Spleen (tissue), 11 donors: ENCODE measurements at regions not wholly inside any gene's neighbourhood (a gene's known extent, or its start where the extent isn't known, plus 50 kb on each side); places are given as distances from the start of the nearest gene placed in this dataset.

Source experiments
- DNase-seq: peaks from one replicate; pipeline ENCODE4 v3.0.0-alpha.2; 2020
- H3K27ac ChIP-seq, 8 donors: fragments of 200-600 bp; sonication (generic) in 7 of 8; 1 replicate in 4 of 8; 2 replicates in 4 of 8; pipeline versions ENCODE4 v1.5.0 to v1.8.0; 2016 to 2021; ENCODE audit warnings: inconsistent platforms in 4 of 8, mild to moderate bottlenecking in 4 of 8, moderate library complexity in 1 of 8
- H3K27me3 ChIP-seq, 7 donors: fragments of 200-600 bp; sonication (generic) in 6 of 7; replicated peaks in 1 of 7; 1 replicate in 4 of 7; 2 replicates in 3 of 7; pipeline versions ENCODE4 v1.5.0 to v1.8.0; 2016 to 2021; ENCODE audit warnings: inconsistent platforms in 3 of 7, mild to moderate bottlenecking in 1 of 7
- H3K36me3 ChIP-seq, 6 donors: fragments of 200-600 bp; sonication (generic) in 5 of 6; 1 replicate in 4 of 6; 2 replicates in 2 of 6; pipeline versions ENCODE4 v1.5.0 to v1.8.0; 2016 to 2021; ENCODE audit warnings: inconsistent platforms in 2 of 6
- H3K4me1 ChIP-seq, 6 donors: fragments of 200-600 bp; sonication (generic) in 5 of 6; 1 replicate in 3 of 6; 2 replicates in 3 of 6; pipeline versions ENCODE4 v1.5.0 to v1.8.0; 2016 to 2021; ENCODE audit warnings: inconsistent platforms in 3 of 6
- H3K4me3 ChIP-seq, 8 donors: fragments of 200-600 bp; sonication (generic) in 7 of 8; 1 replicate in 4 of 8; 2 replicates in 4 of 8; pipeline versions ENCODE4 v1.5.0 to v1.8.0; 2016 to 2021; ENCODE audit warnings: inconsistent platforms in 4 of 8, mild to moderate bottlenecking in 4 of 8, moderate library complexity in 2 of 8
- H3K9me3 ChIP-seq, 8 donors: fragments of 200-600 bp; sonication (generic) in 7 of 8; 1 replicate in 4 of 8; 2 replicates in 4 of 8; pipeline versions ENCODE4 v1.5.0 to v1.8.0; 2016 to 2021; ENCODE audit warnings: inconsistent platforms in 4 of 8
- POLR2A ChIP-seq, 3 donors: fragments of 450-650 bp; IDR thresholded peaks; one replicate each; pipeline ENCODE4 v1.5.1; 2017; ENCODE audit warnings: antibody characterized with exemption in 3 of 3, mild to moderate bottlenecking in 1 of 3
- POLR2AphosphoS5 ChIP-seq, 3 donors: sonication (generic); formaldehyde crosslinking; IDR thresholded peaks; one replicate each; pipeline ENCODE4 v1.5.1; 2017; ENCODE audit warnings: antibody characterized with exemption in 3 of 3
- WGBS, 5 donors: extraction: QIAGEN DNeasy Blood & Tissue Kit in 3 of 5; methylation state at CpG; one replicate each; pipeline versions ENCODE4 v1.1.5 to v1.1.7; 2013 to 2018; 5-methylcytosine and 5-hydroxymethylcytosine counted together
- intact Hi-C: fragments of 100-400 bp; cut with DNase I; formaldehyde crosslinking; loops from one replicate; pipeline ENCODE4 v1.15.0; 2023; ENCODE audit warnings: low total_unique reads
- TF ChIP-seq, protein P1 (sequence below), 11 experiments: fragments of 200-600 bp in 7 of 11; fragments of 450-650 bp in 4 of 11; sonication (generic) in 4 of 11; IDR thresholded peaks in 8 of 11; conservative IDR thresholded peaks in 3 of 11; 1 replicate in 7 of 11; 2 replicates in 4 of 11; pipeline versions ENCODE4 v1.4.0 to v1.8.0; 2016 to 2021; ENCODE audit warnings: antibody characterized with exemption in 11 of 11, inconsistent platforms in 4 of 11, mild to moderate bottlenecking in 1 of 11
- donor health status: healthy with polysubstance abuse.
- donor health status: DM: no; HTN: no; CAD: no; lungs with moderate emphysema.
- donor health status: DM: no; HTN: no; CAD: no.
- donor health status: Bipolar disorder and iron deficiency.
- donor health status: healthy.
- donor health status: DM: no; HTN: no; CAD: no.
- donor health status: DM: yes; HTN: yes; CAD: no.

DNA sequence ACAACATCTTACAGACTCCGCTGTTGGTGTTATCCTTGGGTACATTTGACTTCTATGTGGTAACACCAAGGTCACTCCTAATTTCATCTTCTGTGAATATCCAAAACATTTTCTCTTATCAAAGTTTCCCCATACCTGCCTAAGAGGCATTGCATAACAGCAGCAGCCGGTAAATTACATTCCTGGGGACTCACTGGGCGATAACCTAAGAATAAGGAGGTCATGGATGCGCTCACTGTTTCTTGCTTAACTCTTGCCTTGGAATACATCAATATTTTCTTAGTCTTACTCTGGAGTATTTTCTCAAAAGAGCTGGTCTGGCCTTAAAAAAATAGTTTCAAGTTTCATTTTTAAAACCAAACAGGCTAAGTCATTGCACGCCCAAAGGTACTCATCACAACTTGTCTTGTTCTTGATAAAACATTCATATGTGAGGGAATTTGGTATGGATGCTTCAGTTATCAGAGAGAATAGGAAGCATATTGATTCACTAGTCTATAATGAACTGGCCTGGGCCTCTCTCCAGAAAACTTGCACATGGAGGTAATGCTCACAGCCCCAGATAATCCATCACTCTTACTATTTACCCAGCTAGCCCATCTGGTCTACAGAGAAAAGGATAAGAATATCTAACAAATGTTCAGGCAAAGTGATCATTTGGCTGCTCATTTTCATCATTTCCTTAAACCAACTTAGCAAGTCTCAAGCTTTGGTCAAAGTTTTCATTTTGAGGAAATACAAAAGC, 235.0 kb upstream of the ERCC4 start:
- H3K27ac ChIP-seq, result no peak overlapping the region
- DNase-seq, result no peak
- intact Hi-C loops, result no loop called here
- H3K27me3 ChIP-seq, result peaks cover 0 to 5% (median 0%) of the 10 kb centered on the region in 7 donors
- WGBS, 5 donors, result 88 to 94% (median 90%) methylated on average over 5 of the region's 5 CpGs
- H3K4me3 ChIP-seq, result no peak overlapping the region
- peaks cover 0 to 4% (median 0%) of the 10 kb centered on the region in 8 donors for H3K9me3 ChIP-seq
- H3K4me1 ChIP-seq, result no peaks in the 10 kb centered on the region
- TF ChIP-seq POLR2AphosphoS5 (IDR thresholded peaks at IDR 0.05) (no peak), POLR2A (IDR thresholded peaks at IDR 0.05) (no peak)
- TF ChIP-seq, protein P1, sequence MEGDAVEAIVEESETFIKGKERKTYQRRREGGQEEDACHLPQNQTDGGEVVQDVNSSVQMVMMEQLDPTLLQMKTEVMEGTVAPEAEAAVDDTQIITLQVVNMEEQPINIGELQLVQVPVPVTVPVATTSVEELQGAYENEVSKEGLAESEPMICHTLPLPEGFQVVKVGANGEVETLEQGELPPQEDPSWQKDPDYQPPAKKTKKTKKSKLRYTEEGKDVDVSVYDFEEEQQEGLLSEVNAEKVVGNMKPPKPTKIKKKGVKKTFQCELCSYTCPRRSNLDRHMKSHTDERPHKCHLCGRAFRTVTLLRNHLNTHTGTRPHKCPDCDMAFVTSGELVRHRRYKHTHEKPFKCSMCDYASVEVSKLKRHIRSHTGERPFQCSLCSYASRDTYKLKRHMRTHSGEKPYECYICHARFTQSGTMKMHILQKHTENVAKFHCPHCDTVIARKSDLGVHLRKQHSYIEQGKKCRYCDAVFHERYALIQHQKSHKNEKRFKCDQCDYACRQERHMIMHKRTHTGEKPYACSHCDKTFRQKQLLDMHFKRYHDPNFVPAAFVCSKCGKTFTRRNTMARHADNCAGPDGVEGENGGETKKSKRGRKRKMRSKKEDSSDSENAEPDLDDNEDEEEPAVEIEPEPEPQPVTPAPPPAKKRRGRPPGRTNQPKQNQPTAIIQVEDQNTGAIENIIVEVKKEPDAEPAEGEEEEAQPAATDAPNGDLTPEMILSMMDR (IDR thresholded peaks at IDR 0.05 in 8 of 11, conservative IDR thresholded peaks at IDR 0.05 in 3 of 11), result no peak
- H3K36me3 ChIP-seq, result no peaks in the 10 kb centered on the region

GRCh38 chr16:13696017-13696416, 223.9 kb upstream of the ERCC4 start:
- H3K27ac ChIP-seq, result no peak overlapping the region
- intact Hi-C loops, result no loop called here
- H3K4me3 ChIP-seq, result no peak overlapping the region
- no peaks in the 10 kb centered on the region for H3K36me3 ChIP-seq
- TF ChIP-seq, protein P1 (IDR thresholded peaks at IDR 0.05 in 8 of 11, conservative IDR thresholded peaks at IDR 0.05 in 3 of 11), result no peak
- TF ChIP-seq POLR2A (IDR thresholded peaks at IDR 0.05) (no peak), POLR2AphosphoS5 (IDR thresholded peaks at IDR 0.05) (no peak)
- H3K27me3 ChIP-seq, result no peaks in the 10 kb centered on the region
- no peak for DNase-seq
- peaks cover 7 to 89% (median 60%) of the 10 kb centered on the region in 8 donors for H3K9me3 ChIP-seq
- H3K4me1 ChIP-seq, result no peaks in the 10 kb centered on the region

GRCh38 chr16:13697013-13697412, 222.9 kb upstream of the ERCC4 start:
- no peaks in the 10 kb centered on the region for H3K36me3 ChIP-seq
- no peaks in the 10 kb centered on the region for H3K27me3 ChIP-seq
- H3K4me1 ChIP-seq, result no peaks in the 10 kb centered on the region
- H3K9me3 ChIP-seq, result peaks cover 7 to 88% (median 59%) of the 10 kb centered on the region in 8 donors
- intact Hi-C loops, result no loop called here
- no peak overlapping the region for H3K4me3 ChIP-seq
- TF ChIP-seq, protein P1 (IDR thresholded peaks at IDR 0.05 in 8 of 11, conservative IDR thresholded peaks at IDR 0.05 in 3 of 11), result no peak
- TF ChIP-seq POLR2AphosphoS5 (IDR thresholded peaks at IDR 0.05) (no peak), POLR2A (IDR thresholded peaks at IDR 0.05) (no peak)
- no peak for DNase-seq
- 76 to 98% (median 90%) methylated on average over 1 of the region's 1 CpG for WGBS, 5 donors
- H3K27ac ChIP-seq, result no peak overlapping the region

DNA sequence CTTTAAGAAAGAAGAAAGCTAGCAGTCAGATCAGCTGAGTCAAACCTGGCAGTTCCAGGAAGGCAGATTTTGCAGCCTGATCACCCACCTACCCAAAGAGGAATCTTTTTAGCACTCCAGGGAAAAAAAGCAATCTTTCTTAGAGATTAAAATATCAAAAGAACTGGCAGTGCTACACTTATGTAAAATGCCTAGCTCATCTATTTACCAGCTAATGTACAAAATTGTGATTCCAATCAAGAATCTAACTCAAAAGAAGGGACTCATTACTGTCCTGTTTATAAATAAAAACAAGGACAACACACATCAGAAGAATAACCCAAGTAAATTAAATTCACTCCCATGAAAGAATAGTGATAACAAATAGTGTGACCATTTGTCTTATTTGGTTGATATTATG, 222.4 kb upstream of the ERCC4 start:
- no peaks in the 10 kb centered on the region for H3K27me3 ChIP-seq
- peaks cover 7 to 87% (median 56%) of the 10 kb centered on the region in 8 donors for H3K9me3 ChIP-seq
- no peak for DNase-seq
- H3K4me1 ChIP-seq, result no peaks in the 10 kb centered on the region
- intact Hi-C loops, result no loop called here
- H3K4me3 ChIP-seq, result no peak overlapping the region
- H3K27ac ChIP-seq, result no peak overlapping the region
- no peaks in the 10 kb centered on the region for H3K36me3 ChIP-seq
- TF ChIP-seq, protein P1 (IDR thresholded peaks at IDR 0.05 in 8 of 11, conservative IDR thresholded peaks at IDR 0.05 in 3 of 11), result no peak
- no peak for TF ChIP-seq POLR2A (IDR thresholded peaks at IDR 0.05)
- TF ChIP-seq POLR2AphosphoS5 (IDR thresholded peaks at IDR 0.05), result no peak
